Neutrophil (primary cell): ENCODE measurements at regions not wholly inside any gene's neighbourhood (a gene's known extent, or its start where the extent isn't known, plus 50 kb on each side); places are given as distances from the start of the nearest gene placed in this dataset.

Experiments
- H3K27ac ChIP-seq: fragments of 200-600 bp; sonication (generic); 2 replicates; pipeline ENCODE4 v1.5.1; 2016; ENCODE audit warnings: mild to moderate bottlenecking, moderate library complexity
- H3K27me3 ChIP-seq: fragments of 200-600 bp; sonication (generic); 2 replicates; pipeline ENCODE4 v1.6.0; 2016; ENCODE audit warnings: mild to moderate bottlenecking
- H3K36me3 ChIP-seq: fragments of 200-600 bp; sonication (generic); 2 replicates; pipeline ENCODE4 v1.5.1; 2017
- H3K4me1 ChIP-seq, 2 experiments: fragments of 200-600 bp in 1 of 2; sonication (generic) in 1 of 2; 1 replicate in 1 of 2; 2 replicates in 1 of 2; pipeline versions ENCODE4 v1.5.1 to v1.6.1; 2013 to 2016; ENCODE audit warnings: low read depth in 1 of 2, low read length in 1 of 2, mild to moderate bottlenecking in 1 of 2, moderate library complexity in 1 of 2; ENCODE audit not compliant: control insufficient read depth in 1 of 2, insufficient read depth in 1 of 2
- H3K4me3 ChIP-seq, 2 experiments: fragments of 200-600 bp in 1 of 2; sonication (generic) in 1 of 2; 1 replicate in 1 of 2; 2 replicates in 1 of 2; pipeline ENCODE4 v1.5.1; 2013 to 2016; ENCODE audit warnings: low read depth in 1 of 2, low read length in 1 of 2, mild to moderate bottlenecking in 1 of 2, moderate library complexity in 1 of 2
- H3K9me3 ChIP-seq: fragments of 200-600 bp; sonication (generic); 2 replicates; pipeline ENCODE4 v1.5.1; 2016
- TF ChIP-seq, protein P1 (sequence below): fragments of 200-600 bp; sonication (generic); IDR thresholded peaks from 2 replicates; pipeline ENCODE4 v1.5.1; 2016; ENCODE audit warnings: antibody characterized with exemption

DNA sequence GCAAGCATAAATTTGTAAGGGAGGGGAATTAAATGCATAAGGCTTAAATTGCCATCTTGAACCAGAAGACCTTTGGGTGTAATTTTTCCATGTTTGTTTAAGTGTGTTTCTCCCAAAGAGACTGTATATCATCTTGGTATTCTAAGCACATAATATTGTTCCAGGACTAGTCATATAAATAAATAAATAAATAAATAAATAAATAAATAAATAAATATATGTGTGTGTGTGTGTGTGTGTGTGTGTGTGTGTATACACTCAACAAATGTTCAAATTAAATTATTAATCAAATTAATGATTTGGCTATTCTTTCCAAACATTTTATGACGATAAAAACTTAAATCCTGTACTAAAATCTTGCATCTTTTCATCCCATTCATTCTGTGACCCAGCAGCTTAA lies 867.8 kb upstream of the KLHL29 start:
- TF ChIP-seq, protein P1, sequence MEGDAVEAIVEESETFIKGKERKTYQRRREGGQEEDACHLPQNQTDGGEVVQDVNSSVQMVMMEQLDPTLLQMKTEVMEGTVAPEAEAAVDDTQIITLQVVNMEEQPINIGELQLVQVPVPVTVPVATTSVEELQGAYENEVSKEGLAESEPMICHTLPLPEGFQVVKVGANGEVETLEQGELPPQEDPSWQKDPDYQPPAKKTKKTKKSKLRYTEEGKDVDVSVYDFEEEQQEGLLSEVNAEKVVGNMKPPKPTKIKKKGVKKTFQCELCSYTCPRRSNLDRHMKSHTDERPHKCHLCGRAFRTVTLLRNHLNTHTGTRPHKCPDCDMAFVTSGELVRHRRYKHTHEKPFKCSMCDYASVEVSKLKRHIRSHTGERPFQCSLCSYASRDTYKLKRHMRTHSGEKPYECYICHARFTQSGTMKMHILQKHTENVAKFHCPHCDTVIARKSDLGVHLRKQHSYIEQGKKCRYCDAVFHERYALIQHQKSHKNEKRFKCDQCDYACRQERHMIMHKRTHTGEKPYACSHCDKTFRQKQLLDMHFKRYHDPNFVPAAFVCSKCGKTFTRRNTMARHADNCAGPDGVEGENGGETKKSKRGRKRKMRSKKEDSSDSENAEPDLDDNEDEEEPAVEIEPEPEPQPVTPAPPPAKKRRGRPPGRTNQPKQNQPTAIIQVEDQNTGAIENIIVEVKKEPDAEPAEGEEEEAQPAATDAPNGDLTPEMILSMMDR = no peak
- Histone ChIP-seq H3K27ac (no peak overlapping the region), H3K9me3 (no peaks in the 10 kb centered on the region), H3K36me3 (no peaks in the 10 kb centered on the region), H3K27me3 (no peaks in the 10 kb centered on the region), H3K4me1 (no peaks in the 10 kb centered on the region), H3K4me3 (no peak overlapping the region)

DNA sequence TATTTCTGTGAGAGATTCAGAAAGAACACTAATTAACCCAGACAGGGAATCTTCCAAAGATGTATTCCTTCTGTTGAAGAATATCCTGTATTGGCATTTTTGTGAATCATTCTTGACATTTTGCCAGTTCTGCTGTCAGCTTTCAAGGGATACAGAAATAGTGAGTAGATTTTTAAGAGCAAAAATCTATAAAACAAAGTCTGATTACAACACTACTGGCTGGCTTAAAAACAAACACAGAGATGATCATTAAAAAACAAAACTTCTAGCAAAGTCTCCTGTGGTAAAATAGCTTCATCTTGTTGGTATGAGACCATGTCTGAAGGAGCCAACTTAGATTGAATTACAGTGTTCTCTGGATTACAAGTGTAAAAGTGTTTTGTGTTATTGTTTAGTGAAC lies 866.3 kb upstream of the KLHL29 start:
- TF ChIP-seq, protein P1 = no peak
- Histone ChIP-seq H3K27ac (no peak overlapping the region), H3K4me3 (no peak overlapping the region), H3K36me3 (no peaks in the 10 kb centered on the region), H3K9me3 (no peaks in the 10 kb centered on the region), H3K4me1 (no peaks in the 10 kb centered on the region), H3K27me3 (no peaks in the 10 kb centered on the region)

DNA sequence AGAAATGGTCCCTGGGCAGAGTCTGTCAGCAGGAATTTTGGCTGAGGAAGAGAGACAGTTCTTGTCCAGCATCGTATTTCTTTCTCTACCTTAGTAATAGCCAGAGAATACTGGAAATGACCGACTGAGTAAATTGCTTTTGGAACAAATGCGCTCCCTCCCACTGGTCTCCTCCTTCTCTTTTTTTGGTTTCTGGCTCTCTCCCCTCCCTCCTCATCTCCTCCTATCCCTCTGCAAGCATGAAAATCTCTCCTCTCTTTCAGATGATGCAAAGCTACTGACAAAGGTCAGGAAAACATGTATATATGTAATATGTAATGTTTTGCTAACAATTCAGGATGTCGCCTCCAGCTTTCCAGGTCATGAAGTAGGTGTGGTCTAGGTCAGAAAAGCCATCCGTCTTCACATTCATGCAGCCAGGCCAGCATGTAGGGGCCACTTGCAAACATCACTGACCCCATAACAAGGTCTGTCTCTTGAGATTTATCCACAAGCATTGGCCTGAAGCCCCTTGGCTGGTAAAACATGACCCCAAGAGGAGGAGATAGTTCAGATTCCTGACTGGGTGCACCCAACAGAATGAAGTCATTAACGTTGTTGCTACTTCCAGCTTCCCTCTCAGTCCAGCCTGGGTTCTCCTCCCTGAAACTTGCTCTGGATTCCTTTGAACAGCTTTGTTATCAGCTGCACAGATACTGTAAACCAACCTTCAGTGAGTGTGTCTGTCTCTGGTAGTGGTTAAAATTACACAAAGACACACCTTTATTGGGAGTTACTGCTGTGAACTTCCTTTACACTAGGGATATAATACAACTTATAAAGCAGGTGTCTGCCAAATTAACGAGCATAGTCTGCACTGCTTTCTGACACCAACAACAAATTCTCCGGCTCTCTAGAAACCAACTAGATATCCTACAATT lies 864.4 kb upstream of the KLHL29 start:
- H3K36me3 ChIP-seq = no peaks in the 10 kb centered on the region
- H3K27me3 ChIP-seq = no peaks in the 10 kb centered on the region
- H3K9me3 ChIP-seq = no peaks in the 10 kb centered on the region
- TF ChIP-seq, protein P1 = no peak
- H3K4me3 ChIP-seq = no peak overlapping the region
- no peaks in the 10 kb centered on the region for H3K4me1 ChIP-seq
- no peak overlapping the region for H3K27ac ChIP-seq

DNA sequence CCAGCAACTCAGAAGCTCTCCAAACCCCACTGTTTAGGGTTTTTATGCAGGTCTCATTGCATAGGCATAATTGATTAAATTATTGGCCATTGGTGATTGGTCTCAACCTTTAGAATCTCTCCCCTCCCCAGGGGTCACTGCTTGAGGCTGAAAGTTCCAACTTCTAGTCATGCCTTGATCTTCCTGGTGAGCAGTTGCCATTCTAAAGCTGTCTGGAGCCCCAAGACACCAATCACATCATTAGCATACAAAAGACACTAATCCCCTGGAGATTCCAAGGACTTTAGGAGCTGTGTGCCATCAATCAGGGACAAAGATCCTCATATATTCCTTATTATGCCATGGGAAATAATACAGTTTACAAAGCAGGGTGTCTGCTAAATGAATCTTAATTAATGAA lies 863.4 kb upstream of the KLHL29 start:
- Histone ChIP-seq H3K36me3 (no peaks in the 10 kb centered on the region), H3K4me1 (no peaks in the 10 kb centered on the region), H3K4me3 (no peak overlapping the region), H3K27me3 (no peaks in the 10 kb centered on the region), H3K27ac (no peak overlapping the region), H3K9me3 (no peaks in the 10 kb centered on the region)
- TF ChIP-seq, protein P1 = no peak

DNA sequence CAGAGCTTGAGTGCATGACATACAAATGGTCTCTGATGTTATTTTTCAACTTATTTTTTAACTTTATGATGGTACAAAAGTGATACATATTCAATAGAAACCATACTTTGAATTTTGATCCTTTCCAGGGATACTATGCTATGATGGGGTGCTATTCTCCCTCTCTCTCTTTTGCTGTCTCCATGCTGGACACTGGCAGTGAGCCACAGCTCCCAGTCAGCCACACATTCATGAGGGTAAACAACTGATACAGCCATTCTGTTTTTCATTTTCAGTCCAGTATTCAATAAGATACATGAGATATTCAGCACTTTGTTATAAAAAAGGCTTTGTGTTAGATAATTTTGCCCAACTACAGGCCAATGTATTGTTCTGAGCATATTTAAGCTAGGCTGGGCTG lies 859.3 kb upstream of the KLHL29 start:
- no peaks in the 10 kb centered on the region for H3K27me3 ChIP-seq
- no peaks in the 10 kb centered on the region for H3K36me3 ChIP-seq
- H3K4me3 ChIP-seq = no peak overlapping the region
- H3K27ac ChIP-seq = no peak overlapping the region
- no peaks in the 10 kb centered on the region for H3K9me3 ChIP-seq
- TF ChIP-seq, protein P1 = no peak
- H3K4me1 ChIP-seq = no peaks in the 10 kb centered on the region
